Keratinocyte (primary cell): ENCODE measurements at regions not wholly inside any gene's neighbourhood (a gene's known extent, or its start where the extent isn't known, plus 50 kb on each side); places are given as distances from the start of the nearest gene placed in this dataset.
A peak's percentile ranks its signal among the peaks of the same experiment; 100 is the strongest.

Experiments
- DNase-seq: peaks from one replicate; pipeline ENCODE4 v3.0.0-alpha.2; 2011; ENCODE audit warnings: low read depth, missing footprints, low spot score
- FAIRE-seq: peaks from 2 replicates; lab custom pipeline; 2011; peaks lifted over from hg19 to GRCh38; lab: Jason Lieb, UNC
- H2AFZ ChIP-seq: 2 replicates; pipeline ENCODE4 v1.6.0; 2012; ENCODE audit warnings: low read length, control low read depth, inconsistent platforms; ENCODE audit not compliant: control insufficient read depth
- H3K27ac ChIP-seq: 2 replicates; pipeline ENCODE4 v1.5.1; 2011; ENCODE audit warnings: low read length; ENCODE audit not compliant: control insufficient read depth, insufficient read depth
- H3K27me3 ChIP-seq: 3 replicates; pipeline ENCODE4 v1.6.0; 2011; ENCODE audit warnings: low read length; ENCODE audit not compliant: control insufficient read depth, insufficient read depth; ENCODE audit errors: extremely low read depth
- H3K36me3 ChIP-seq, 2 experiments: 2 replicates in 1 of 2; 3 replicates in 1 of 2; pipeline ENCODE4 v1.5.1; 2011; ENCODE audit warnings: low read length in 2 of 2, mild to moderate bottlenecking in 1 of 2; ENCODE audit not compliant: control insufficient read depth in 2 of 2, insufficient read depth in 2 of 2; ENCODE audit errors: extremely low read depth in 1 of 2
- H3K4me1 ChIP-seq: 3 replicates; pipeline ENCODE4 v1.5.1; 2011; ENCODE audit warnings: low read length; ENCODE audit not compliant: control insufficient read depth, insufficient read depth; ENCODE audit errors: extremely low read depth
- H3K4me2 ChIP-seq: 3 replicates; pipeline ENCODE4 v1.6.0; 2011; ENCODE audit warnings: low read depth, low read length; ENCODE audit not compliant: control insufficient read depth, insufficient read depth; ENCODE audit errors: extremely low read depth
- H3K4me3 ChIP-seq, 3 experiments: fragments of 200-600 bp in 1 of 3; sonication (generic) in 1 of 3; 2 replicates in 2 of 3; 3 replicates in 1 of 3; pipeline ENCODE4 v1.5.1; 2011 to 2016; ENCODE audit warnings: low read length in 3 of 3, mild to moderate bottlenecking in 3 of 3, control low read depth in 2 of 3, inconsistent platforms in 1 of 3, low read depth in 1 of 3, mixed read lengths in 1 of 3, mixed run types in 1 of 3, moderate library complexity in 1 of 3; ENCODE audit not compliant: control insufficient read depth in 2 of 3, insufficient read depth in 2 of 3; ENCODE audit errors: extremely low read depth in 1 of 3
- H3K79me2 ChIP-seq: 2 replicates; pipeline ENCODE4 v1.6.0; 2012; ENCODE audit warnings: low read length; ENCODE audit not compliant: control insufficient read depth, insufficient read depth
- H3K9ac ChIP-seq: 3 replicates; pipeline ENCODE4 v1.6.0; 2011; ENCODE audit warnings: low read length; ENCODE audit not compliant: control insufficient read depth, insufficient read depth; ENCODE audit errors: extremely low read depth
- H3K9me1 ChIP-seq: 3 replicates; pipeline ENCODE4 v1.6.0; 2011; ENCODE audit warnings: low read length; ENCODE audit not compliant: control insufficient read depth, insufficient read depth; ENCODE audit errors: extremely low read depth
- H3K9me3 ChIP-seq: 2 replicates; pipeline ENCODE4 v1.5.1; 2012; ENCODE audit warnings: low read depth, low read length; ENCODE audit not compliant: control insufficient read depth
- H4K20me1 ChIP-seq: 3 replicates; pipeline ENCODE4 v1.6.0; 2011; ENCODE audit warnings: low read length; ENCODE audit not compliant: control insufficient read depth, insufficient read depth; ENCODE audit errors: extremely low read depth
- CTCF ChIP-seq, 3 experiments: IDR thresholded peaks in 1 of 3; conservative IDR thresholded peaks in 1 of 3; optimal IDR thresholded peaks in 1 of 3; 2 replicates in 2 of 3; 3 replicates in 1 of 3; pipeline versions ENCODE3 to v1.5.1; 2011; ENCODE audit warnings: low read length in 3 of 3, mild to moderate bottlenecking in 3 of 3, moderate library complexity in 2 of 3, control low read depth in 1 of 3, inconsistent platforms in 1 of 3; ENCODE audit not compliant: insufficient read depth in 2 of 3; ENCODE audit errors: extremely low read depth in 1 of 3
- EZH2 ChIP-seq: IDR thresholded peaks from one replicate; pipeline ENCODE4 v1.6.1; 2012; ENCODE audit warnings: inconsistent platforms, mild to moderate bottlenecking, low read length, moderate library complexity
- dilution Hi-C: fragments of 300-500 bp; cut with MboI; formaldehyde crosslinking; loops from one replicate; pipeline ENCODE4 v1.7.0; 2020; ENCODE audit warnings: low sequenced_read_pairs; ENCODE audit not compliant: extremely low pct_ligation_motif_present

GRCh38 chr6:30002871-30003270 is 58.2 kb upstream of the POLR1H start:
- DNase-seq (no peak), FAIRE-seq (no peak)
- Histone ChIP-seq H3K4me2 (no peak overlapping the region), H3K27me3 (peaks cover 24% of the 10 kb centered on the region), H3K79me2 (no peaks in the 10 kb centered on the region), H3K4me1 (peaks cover 10% of the 10 kb centered on the region), H3K36me3 (no peaks in the 10 kb centered on the region), H3K9me3 (no peaks in the 10 kb centered on the region), H3K27ac (no peak overlapping the region), H2AFZ (no peak overlapping the region), H3K9ac (no peak overlapping the region), H4K20me1 (no peaks in the 10 kb centered on the region), H3K4me3 (no peak overlapping the region), H3K9me1 (no peaks in the 10 kb centered on the region)
- TF ChIP-seq EZH2, result no peak
- no peak for TF ChIP-seq CTCF (optimal IDR thresholded peaks at IDR 0.05 in 1 of 3, IDR thresholded peaks at IDR 0.05 in 1 of 3, conservative IDR thresholded peaks at IDR 0.05 in 1 of 3; ENCODE audit: extremely low read depth in 1 of 3, insufficient read depth in 2 of 3, low read length in 3 of 3)
- dilution Hi-C loops, result no loop called here

- TF ChIP-seq EZH2, result peak; percentile 27
- no peak for TF ChIP-seq CTCF (optimal IDR thresholded peaks at IDR 0.05 in 1 of 3, IDR thresholded peaks at IDR 0.05 in 1 of 3, conservative IDR thresholded peaks at IDR 0.05 in 1 of 3; ENCODE audit: extremely low read depth in 1 of 3, insufficient read depth in 2 of 3, low read length in 3 of 3)
Measured at GRCh38 chr6:30005482-30005881, 55.6 kb upstream of the POLR1H start.

More at GRCh38 chr6:30005482-30005881, 55.6 kb upstream of the POLR1H start:
- no peaks in the 10 kb centered on the region for H3K36me3 ChIP-seq
- no peak overlapping the region for H2AFZ ChIP-seq
- dilution Hi-C loops, result no loop called here
- H3K79me2 ChIP-seq, result no peaks in the 10 kb centered on the region
- FAIRE-seq, result no peak
- H3K27ac ChIP-seq, result no peak overlapping the region
- peaks cover 10% of the 10 kb centered on the region for H3K4me1 ChIP-seq
- peaks cover 27% of the 10 kb centered on the region for H3K27me3 ChIP-seq
- no peak overlapping the region for H3K9ac ChIP-seq
- H3K9me1 ChIP-seq, result no peaks in the 10 kb centered on the region
- peak overlapping the region; percentile 66 for H3K4me2 ChIP-seq
- DNase-seq, result no peak
- no peaks in the 10 kb centered on the region for H3K9me3 ChIP-seq
- H4K20me1 ChIP-seq, result no peaks in the 10 kb centered on the region
- H3K4me3 ChIP-seq, result no peak overlapping the region
